GM19438 (cell line): ENCODE measurements at regions not wholly inside any gene's neighbourhood (a gene's known extent, or its start where the extent isn't known, plus 50 kb on each side); places are given as distances from the start of the nearest gene placed in this dataset.
"Not testable (repeated sequence)": the region's sequence is repeated elsewhere in the genome, so short reads cannot be mapped to it uniquely, and the experiment has no call there.

Experiments
- ATAC-seq: cut with Tn5 transposase; IDR thresholded peaks from one replicate; pipeline ENCODE4 v1.9.1; 2021; ENCODE audit warnings: low read depth; ENCODE audit not compliant: unreplicated experiment

DNA sequence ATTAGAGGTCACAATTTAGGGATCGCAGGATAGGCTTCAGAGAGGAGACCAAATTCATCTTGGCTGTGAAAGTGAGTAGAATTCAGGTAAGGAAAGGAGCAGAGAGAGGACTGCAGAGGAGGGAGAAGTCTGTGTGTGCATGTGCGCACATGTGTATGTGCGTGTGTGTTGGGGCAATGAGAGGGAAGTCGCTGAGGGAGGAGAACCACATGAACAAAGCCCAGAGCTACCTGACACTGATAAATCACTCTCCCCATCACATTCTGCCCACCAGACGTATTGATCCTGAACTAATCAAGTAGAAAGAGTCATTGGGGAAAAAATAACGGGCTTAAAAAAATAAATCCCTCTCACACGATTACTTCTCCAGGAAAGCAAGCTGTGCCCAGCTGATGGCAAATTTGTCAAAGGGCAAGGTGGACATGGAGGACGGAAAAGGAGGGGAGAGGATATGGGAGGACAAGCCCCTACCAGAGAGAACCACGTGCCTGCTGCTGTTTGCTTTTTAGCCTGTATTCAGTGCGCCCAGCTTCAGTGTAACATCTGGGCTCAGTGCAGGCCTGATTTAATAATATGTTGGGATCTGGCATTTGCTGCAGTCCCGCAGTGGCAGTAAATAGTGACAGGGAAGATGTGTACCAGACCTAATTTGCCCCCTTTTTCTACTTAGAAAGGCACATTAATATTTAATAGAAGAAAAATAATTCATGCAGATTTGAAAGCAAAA lies 307.5 kb downstream of the C1D start:
- ATAC-seq = no peak

DNA sequence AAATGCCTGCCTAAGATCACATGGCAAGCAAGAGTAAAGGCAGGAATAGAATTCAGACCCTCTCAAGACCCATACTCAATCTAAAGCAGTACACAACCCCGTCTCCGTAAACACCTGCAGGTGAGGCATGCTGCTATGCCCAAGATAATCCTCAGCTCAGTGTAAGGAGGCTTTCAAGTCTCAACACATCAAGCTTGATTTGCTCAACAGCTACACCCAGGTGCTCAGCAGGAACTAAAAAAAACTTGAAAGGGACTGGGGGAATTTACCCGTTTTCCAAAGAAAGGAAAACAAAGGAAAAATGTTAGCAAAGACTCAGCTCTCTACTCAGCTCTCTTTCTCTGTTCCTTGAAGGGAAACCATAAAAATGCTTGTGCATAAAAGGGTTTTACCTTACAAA lies 301.8 kb downstream of the C1D start:
- ATAC-seq = no peak

DNA sequence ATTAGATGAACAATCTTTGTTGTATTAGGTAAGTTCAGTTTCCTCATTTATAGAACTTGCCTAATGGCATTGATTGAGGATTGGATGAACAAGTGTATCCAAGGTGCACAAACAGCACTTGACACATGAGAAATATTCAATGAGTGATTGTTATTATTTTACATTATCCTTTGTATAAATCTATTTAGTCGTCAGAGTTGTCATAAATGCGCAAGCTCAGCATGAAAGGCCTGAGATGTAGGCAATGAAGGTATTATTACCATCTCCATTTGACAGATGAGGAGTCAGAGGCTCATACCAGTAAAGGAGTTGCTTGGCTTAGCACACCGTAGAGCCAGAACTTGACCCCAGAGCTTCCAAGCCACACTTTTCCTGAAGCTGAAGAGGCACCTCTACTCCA lies 291.4 kb downstream of the C1D start:
- ATAC-seq = no peak

DNA sequence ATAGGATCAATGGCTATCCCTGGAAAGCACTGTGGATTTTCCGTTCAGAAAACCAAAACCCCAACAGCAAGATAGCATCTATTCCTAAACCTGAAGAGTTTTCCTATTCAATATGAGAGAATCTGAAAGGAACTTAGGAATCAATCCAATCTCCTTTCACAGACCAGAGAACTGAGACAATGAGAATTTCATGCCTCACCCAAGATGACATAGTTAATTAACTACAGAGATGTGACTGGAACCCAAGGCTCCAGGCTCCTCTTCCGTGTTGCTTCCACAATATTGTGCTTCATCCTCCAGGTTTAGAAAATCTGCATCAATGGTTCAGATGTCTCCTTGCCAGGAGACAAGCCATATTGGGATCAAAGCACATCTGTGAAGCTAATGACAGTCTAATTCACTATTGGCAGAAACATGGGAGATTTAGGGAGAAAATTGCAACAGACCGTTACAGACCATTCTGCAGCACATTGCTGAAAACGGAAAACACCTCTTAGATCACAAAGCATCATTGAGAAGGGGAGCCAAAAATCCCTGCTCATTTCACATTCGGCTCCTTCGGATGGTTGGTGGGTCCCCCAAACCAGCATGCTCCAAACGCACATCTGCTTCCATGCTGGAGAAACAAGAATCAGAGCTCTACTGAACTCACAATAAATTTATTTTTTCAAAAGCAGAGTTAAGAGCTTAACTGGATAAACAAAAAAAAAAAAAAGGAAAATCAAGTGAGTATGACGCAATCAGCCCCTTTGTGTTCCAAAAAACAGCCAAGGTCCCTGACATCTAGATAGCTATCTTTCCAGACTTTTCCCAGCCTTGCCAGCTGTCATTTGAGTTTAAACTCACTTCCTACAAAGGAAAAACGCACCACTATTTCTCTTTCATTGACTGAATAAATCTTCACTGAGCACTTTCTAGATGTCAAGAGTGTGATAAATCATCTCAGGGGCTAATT lies 290.3 kb downstream of the C1D start:
- ATAC-seq = no peak

DNA sequence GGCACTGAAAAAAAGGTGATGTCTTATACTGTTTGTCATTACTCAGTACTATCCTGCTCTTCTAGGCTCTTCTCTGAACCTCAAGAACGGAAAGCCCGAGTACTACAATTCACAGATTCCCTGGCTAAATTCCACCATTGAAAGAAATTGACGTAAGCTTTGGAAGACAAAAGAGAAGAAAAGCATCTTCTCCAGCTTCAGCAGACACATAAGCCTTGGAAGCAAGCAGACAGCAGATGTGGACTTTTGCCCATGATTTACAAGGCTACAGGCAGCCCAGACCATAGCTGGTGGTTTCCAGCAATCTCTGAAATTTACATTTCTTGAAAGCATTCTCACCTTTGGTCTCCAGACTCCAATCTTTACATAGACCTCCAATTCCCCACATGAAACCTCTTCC lies 289.0 kb downstream of the C1D start:
- no peak for ATAC-seq

DNA sequence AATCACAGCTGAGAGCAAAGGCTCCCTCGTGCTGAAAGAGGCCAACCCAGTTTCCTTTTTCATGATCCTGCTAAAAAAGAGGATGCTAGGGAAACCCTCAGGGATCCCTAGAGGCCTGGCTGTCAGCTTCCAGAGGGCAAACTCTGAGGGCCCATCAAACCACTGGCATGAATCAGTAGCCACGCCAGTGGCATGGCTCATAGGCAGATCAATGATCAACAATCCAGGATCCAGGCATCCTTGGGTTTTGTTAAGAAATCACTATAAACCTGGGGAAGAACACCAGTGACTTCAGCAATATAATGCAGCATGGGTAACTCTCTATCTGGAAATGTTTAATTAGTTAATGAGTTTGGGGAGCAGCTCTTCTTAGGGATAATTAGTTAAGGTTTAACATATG lies 286.5 kb downstream of the C1D start:
- no peak for ATAC-seq

DNA sequence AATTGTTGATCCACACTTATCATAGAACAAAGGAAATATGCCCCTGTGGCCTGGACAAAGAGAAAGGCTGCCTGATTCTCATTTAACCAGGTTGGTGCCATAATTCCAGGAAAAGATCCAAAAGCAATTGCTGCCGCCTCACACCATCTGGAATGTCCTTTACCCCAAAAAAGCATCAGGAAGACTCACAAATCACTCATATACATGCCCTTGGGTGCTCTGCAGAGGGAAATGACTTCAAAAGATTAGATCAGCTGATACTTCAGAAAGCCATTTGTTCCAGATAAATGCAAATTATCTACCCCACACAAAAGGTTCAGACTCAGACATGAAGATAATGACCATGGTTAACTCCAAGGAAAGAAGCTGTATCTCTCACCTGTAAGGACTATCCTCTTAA lies 285.8 kb downstream of the C1D start:
- ATAC-seq = no peak

DNA sequence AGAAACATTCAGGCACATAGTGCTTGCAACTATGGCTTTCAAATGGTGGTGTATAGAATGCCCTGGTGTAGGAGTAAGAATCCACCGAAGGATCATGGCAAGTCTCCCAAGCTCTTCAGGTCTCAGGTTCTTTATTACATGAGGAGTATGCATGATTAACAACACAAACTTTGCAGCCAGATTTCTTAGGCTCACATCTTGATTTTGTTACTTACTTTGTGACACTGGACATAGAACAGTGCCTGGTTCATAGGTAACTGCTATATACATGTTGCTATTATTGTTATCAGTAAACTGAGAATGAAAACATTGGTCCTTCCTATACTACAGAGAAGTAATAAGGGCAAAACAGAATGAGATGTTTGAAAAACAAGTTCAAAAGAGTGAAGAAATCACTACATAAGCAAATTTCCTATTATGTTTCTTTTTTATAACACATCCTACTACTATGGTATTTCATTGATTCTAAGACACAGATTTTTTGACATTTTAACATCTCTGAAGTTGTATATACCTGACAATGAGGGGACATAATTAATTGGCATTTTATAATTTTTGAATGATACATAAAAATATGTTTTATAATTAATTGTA lies 284.9 kb downstream of the C1D start:
- ATAC-seq = no peak

DNA sequence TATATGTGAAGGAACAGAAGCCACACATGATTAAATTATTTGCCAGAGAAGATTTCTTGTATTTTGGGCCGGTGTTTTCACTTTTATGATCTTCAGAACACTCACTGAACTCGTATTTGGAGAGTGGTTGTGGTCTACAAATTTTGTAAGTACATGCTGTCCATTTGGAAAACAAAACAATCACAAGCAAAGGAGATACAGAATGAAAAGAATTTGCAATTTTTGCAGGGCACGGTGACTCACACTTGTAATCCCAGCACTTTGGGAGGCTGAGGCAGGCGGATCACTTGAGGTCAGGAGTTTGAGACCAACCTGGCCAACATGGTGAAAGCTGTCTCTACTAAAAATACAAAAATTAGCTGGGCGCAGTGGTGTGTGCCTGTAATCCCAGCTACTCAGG lies 282.0 kb downstream of the C1D start:
- not testable (repeated sequence) for ATAC-seq

DNA sequence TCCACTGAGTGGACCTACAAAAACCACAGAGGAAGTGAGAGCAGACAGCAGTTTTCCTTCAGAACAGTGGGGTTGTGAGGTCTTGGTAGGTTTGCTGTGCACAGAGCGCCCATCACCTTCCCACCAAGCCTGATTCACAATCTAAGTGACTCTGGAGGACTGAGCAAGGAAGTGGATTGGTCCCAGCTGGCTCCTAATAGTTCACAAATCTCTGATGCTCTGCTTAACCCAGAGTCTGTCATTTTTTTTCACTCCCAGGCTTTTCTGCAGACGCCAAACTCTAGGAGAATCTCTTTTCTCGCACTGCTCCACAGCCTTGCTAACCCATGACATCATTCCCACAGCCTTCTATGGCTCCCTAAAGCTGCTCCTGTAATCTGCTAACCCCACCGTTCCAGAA lies 280.4 kb downstream of the C1D start:
- no peak for ATAC-seq

DNA sequence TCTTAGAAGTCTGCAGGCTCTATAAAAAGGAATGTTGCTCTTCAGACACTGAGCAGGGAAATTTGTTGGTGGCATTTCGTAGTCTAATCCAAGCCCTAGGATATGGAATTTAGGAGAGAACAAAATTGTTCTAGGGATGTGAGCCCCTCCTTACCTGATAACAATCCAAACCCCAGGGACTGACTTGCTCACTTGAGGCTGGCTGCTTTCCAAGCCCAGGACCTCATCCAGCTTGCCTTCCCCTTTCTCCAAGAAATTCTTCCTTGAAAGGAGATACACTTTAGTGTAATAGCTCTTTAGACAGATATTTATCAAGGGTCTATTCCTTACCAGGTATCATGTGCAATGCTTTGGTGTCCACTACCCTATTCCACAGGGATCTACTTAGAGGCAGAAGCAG lies 279.8 kb downstream of the C1D start:
- no peak for ATAC-seq

DNA sequence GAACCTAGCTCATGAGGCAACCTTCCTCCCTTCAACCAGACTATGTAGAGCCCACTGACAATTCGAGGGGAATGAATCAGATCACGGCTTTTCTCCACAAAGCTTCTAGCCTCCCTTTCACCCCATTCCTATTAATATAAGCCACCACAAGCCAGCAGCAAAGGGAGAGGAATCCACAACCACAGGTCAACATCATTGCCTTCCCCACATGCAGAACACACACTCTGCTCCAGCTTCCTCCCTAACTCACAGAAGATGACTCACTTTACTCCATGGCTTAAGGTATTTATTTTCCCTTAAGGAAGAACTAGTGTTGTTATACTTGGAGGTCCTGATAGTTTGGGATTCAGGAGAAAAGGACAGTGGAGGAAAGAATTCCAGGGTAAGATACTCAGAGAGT lies 272.2 kb downstream of the C1D start:
- ATAC-seq = no peak

DNA sequence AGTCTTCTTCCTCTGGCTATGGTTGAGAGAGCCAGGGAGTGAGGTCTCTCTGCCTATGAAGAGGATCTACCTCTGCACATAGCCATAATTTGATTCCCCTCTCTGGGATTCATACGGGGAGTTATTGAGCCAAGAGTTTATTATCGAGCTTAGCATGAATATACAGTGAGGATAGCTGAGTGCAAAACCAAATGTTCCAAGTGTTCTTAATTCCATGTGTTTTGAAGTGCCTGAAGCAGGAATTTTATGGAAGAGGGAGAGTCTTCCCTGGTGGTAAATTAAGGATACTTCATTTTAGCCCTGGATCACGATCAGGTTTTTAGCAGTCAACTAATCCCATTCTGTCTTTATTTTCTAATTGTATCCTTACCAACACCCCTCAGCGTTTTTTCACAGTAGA lies 270.6 kb downstream of the C1D start:
- no peak for ATAC-seq

DNA sequence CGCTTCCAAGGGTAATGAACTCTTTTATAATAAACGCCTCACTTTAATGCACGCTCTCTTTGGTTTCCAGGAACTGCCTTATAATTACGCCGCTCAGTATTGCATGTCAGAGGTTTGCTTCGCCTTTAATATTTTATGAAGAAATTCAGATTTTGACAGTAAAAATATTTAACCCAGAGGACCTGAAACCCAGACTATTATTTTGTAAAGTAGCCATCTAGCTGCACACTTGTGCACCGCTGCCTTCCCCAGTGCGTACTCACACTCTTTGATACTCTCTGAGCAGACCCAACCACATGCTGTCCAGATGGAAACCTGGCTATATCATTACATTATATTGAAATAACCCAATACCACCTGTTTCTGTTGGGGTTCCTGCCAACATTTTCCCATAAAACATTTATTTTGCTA lies 270.1 kb downstream of the C1D start:
- ATAC-seq = no peak

DNA sequence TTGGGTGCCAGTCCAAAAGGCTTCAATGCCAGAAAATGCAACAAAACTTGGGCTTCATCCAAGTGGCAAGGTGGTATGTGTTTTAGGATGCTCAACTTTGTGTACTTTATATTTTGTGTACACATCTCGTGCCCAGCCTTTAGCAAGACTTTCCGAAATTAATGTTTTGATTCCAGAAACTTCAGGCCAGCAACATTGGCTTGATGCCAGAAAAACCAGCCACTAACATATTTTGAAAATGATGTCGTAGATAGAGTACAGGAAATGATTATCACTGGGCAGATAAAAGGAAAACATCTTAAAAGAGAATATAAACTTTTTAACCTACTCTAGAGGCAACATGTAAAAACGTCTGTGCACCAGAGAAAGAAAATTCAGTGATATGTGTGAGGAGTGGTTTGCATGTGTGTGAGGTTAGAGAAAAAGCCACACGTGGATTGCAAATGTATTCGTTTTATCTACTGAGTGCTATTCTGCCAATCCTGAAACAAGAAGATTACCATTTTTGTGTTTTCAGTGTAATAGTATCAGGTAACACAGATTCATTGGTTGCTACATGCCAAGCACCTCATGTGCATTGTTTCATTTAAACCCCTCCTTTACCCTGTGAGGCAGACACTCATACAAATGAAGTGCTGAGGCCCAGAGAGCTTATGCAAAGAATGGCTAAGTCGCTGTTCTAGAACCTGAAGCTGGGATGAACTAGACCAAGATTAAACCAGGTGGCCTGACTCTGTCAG lies 264.8 kb downstream of the C1D start:
- ATAC-seq = no peak

DNA sequence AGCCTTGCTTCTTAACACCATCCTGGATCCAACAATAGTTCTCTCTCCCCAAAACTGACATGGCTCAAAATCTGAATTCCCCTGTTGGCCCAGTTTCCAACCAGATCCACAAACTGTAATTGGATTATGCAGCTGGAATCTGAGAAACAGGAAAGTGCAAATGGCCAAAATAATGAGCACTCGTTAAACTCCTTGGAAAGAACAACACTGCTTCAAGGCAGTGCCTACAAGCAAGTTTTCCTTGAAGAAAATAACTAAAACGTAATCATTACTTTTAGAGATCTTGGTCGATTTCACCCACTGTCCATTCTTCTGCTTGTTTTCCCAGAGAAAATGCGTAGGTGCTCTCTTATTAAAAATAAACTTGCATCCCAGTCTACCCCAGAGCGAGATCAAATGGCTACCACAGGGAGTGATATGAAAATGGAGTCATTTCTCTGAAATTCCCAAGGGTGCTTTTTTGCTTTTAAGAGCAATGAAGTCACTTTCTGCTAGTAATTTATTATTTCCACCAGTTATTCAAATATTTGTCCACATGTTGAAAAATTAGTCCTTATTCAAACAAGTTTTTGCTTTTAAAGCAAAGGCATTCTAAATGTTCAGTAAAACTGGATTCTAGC lies 264.2 kb downstream of the C1D start:
- no peak for ATAC-seq

DNA sequence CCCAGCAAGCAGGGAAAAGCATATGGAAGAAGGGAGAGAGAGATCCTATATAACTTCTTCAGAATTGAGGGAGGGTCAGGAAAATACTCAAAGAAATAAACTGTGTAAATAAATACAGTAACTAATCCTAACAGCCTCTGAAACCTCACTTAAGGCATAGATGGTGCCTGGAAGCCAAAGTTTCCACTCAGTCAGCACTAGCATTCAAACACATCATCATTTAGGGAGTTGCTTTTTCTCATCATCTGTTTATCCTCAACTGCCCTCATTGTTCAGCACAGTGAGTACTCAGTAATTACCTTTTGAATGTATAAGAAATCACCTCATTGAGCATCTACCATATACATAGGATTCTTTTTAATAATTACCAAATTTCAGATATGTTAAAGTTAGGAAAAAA lies 262.9 kb downstream of the C1D start:
- ATAC-seq = no peak

DNA sequence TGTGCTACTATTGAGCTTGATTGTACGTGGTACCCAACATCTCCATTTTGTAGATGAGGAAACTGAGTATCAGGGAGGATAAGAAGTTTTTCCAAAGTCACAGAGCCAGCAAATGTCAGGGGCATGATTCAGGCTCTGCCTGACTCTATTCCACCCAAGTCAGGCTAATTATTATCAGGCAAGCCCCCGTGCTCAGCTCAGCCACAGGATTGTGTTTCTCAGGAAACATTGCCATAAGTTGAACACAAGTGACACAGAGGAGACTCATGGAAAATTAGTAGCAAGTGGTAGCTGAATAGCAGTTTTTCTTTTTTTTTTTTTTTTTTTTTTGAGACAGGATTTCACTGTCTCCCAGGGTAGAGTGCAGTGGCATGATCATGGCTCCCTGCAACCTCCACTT lies 260.5 kb downstream of the C1D start:
- no peak for ATAC-seq

DNA sequence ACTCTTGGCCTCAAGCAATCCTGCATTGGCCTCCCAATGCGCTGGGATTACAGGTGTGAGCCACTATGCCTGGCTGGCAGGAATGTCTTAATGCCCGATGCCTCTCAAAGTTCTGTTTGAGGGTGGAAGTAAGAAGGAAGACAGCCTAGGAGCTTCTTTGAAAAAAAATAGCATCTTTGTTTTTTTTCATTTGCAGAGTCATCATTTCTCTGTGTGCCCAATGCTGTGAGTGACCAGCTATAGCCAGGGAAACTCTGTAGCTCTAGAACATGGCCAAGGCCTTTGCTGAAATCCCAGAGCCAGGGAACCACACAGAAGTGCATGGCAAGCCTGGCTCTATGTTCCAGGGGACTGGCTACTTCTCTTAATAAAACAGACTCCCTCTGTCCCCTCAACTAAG lies 260.0 kb downstream of the C1D start:
- no peak for ATAC-seq

DNA sequence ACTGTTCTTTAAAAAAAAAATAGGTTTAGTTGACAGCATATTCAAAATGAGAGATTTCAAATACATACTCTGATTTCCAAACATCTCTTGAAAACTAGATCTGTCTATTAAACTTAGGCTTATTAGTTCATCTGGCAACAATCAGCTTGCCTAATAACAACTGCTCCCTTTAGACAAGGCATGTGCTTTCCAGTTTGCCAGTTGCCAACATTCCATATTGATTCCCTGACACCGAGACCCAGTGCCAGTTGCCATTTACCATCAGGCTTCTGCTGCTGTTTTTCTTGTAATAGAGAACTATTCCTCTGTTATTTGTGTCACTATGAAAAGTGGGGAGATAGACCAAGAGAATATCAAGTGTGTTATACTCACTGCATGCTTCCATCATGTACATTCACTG lies 256.0 kb downstream of the C1D start:
- ATAC-seq = no peak
